Activated B cell treated with CpG ODN at 0.5 μM for 24 hours (primary cell): ENCODE measurements at regions not wholly inside any gene's neighbourhood (a gene's known extent, or its start where the extent isn't known, plus 50 kb on each side); places are given as distances from the start of the nearest gene placed in this dataset.

ENCODE experiments used
- ATAC-seq: fragments of 200-7000 bp; cut with Tn5 transposase; one replicate; pipeline ENCODE4 v1.10.0; 2021; ENCODE audit warnings: low read depth, mild to moderate bottlenecking, moderate library complexity
- CTCF ChIA-PET: fragments of 350-600 bp; sonication (Branson Sonifier 250); formaldehyde crosslinking; loops from one replicate; lab custom pipeline; 2021; ENCODE audit warnings: antibody characterized with exemption; lab: Charles Lee
- POLR2A ChIA-PET: fragments of 350-600 bp; sonication (Branson Sonifier 250); formaldehyde crosslinking; loops from one replicate; lab custom pipeline; 2021; ENCODE audit warnings: antibody characterized with exemption; lab: Charles Lee
- DNase-seq: peaks from one replicate; pipeline ENCODE4 v3.0.0; 2022
- H3K27ac Mint-ChIP-seq: one replicate; pipeline ENCODE4 v1.8.0; 2020; ENCODE audit warnings: mixed read lengths
- H3K27me3 Mint-ChIP-seq: one replicate; pipeline ENCODE4 v1.8.0; 2021; ENCODE audit warnings: mixed read lengths
- H3K36me3 Mint-ChIP-seq: one replicate; pipeline ENCODE4 v1.8.0; 2021; ENCODE audit warnings: low read depth, mixed read lengths
- H3K4me1 Mint-ChIP-seq: one replicate; pipeline ENCODE4 v1.8.0; 2021; ENCODE audit warnings: mixed read lengths
- H3K4me3 Mint-ChIP-seq: one replicate; pipeline ENCODE4 v1.8.0; 2020; ENCODE audit warnings: mild to moderate bottlenecking, mixed read lengths
- H3K9me3 Mint-ChIP-seq: one replicate; pipeline ENCODE4 v1.8.0; 2020; ENCODE audit warnings: mixed read lengths
- CTCF ChIP-seq: fragments of 200-600 bp; IDR thresholded peaks from one replicate; pipeline ENCODE4 v1.8.0; 2022; ENCODE audit warnings: antibody characterized with exemption, mild to moderate bottlenecking
- intact Hi-C: fragments of 100-400 bp; cut with micrococcal nuclease; formaldehyde crosslinking; loops from one replicate; pipeline ENCODE4 v1.15.1; 2024

- Mint-ChIP-seq H3K27ac (no peak overlapping the region), H3K9me3 (peaks cover 10% of the 10 kb centered on the region), H3K27me3 (no peaks in the 10 kb centered on the region), H3K36me3 (no peaks in the 10 kb centered on the region), H3K4me3 (no peak overlapping the region), H3K4me1 (no peaks in the 10 kb centered on the region)
- ATAC-seq (no peak), DNase-seq (no peak)
- POLR2A ChIA-PET: no interaction called here
- intact Hi-C loops: no loop called here
- TF ChIP-seq CTCF: no peak
- CTCF ChIA-PET: no interaction called here
Observed at GRCh38 chr11:37422511-37422910, 824.5 kb upstream of the RAG2 start.

- ATAC-seq: no peak
- Mint-ChIP-seq H3K4me1 (no peaks in the 10 kb centered on the region), H3K27ac (no peak overlapping the region), H3K27me3 (no peaks in the 10 kb centered on the region), H3K36me3 (no peaks in the 10 kb centered on the region), H3K9me3 (peaks cover 6% of the 10 kb centered on the region), H3K4me3 (no peak overlapping the region)
- no peak for TF ChIP-seq CTCF
- POLR2A ChIA-PET: no interaction called here
- intact Hi-C loops: no loop called here
- no peak for DNase-seq
- CTCF ChIA-PET: no interaction called here
Observed at GRCh38 chr11:37411289-37411688, 813.3 kb upstream of the RAG2 start.

GRCh38 chr11:37409124-37409523 lies 811.1 kb upstream of the RAG2 start:
- intact Hi-C loops: no loop called here
- Mint-ChIP-seq H3K27me3 (no peaks in the 10 kb centered on the region), H3K27ac (no peak overlapping the region), H3K36me3 (no peaks in the 10 kb centered on the region), H3K4me3 (no peak overlapping the region), H3K4me1 (no peaks in the 10 kb centered on the region), H3K9me3 (peaks cover 5% of the 10 kb centered on the region)
- ATAC-seq (no peak), DNase-seq (no peak)
- ChIA-PET POLR2A (no interaction called here), CTCF (no interaction called here)
- TF ChIP-seq CTCF: no peak

GRCh38 chr11:37407461-37407860 lies 809.4 kb upstream of the RAG2 start:
- no peaks in the 10 kb centered on the region for H3K27me3 Mint-ChIP-seq
- intact Hi-C loops: no loop called here
- ChIA-PET CTCF (no interaction called here), POLR2A (no interaction called here)
- DNase-seq: no peak
- H3K4me3 Mint-ChIP-seq: no peak overlapping the region
- TF ChIP-seq CTCF: no peak
- peaks cover 8% of the 10 kb centered on the region for H3K9me3 Mint-ChIP-seq
- H3K4me1 Mint-ChIP-seq: no peaks in the 10 kb centered on the region
- H3K36me3 Mint-ChIP-seq: no peaks in the 10 kb centered on the region
- ATAC-seq: no peak
- H3K27ac Mint-ChIP-seq: no peak overlapping the region

- TF ChIP-seq CTCF: no peak
- no peak for ATAC-seq
- peaks cover 12% of the 10 kb centered on the region for H3K9me3 Mint-ChIP-seq
- no peak for DNase-seq
- no peak overlapping the region for H3K27ac Mint-ChIP-seq
- CTCF ChIA-PET: no interaction called here
- H3K36me3 Mint-ChIP-seq: no peaks in the 10 kb centered on the region
- H3K27me3 Mint-ChIP-seq: no peaks in the 10 kb centered on the region
- intact Hi-C loops: no loop called here
- no peak overlapping the region for H3K4me3 Mint-ChIP-seq
- POLR2A ChIA-PET: no interaction called here
- no peaks in the 10 kb centered on the region for H3K4me1 Mint-ChIP-seq
Observed at GRCh38 chr11:37406651-37407050, 808.6 kb upstream of the RAG2 start.
